ENCODE measurements at regions not wholly inside any gene's neighbourhood (a gene's known extent, or its start where the extent isn't known, plus 50 kb on each side); places are given as distances from the start of the nearest gene placed in this dataset.

GRCh38 chr12:124503305-124503704 is 64.1 kb downstream of the NCOR2 start:
- DNase-seq = no peak

- no peak for DNase-seq
Observed at GRCh38 chr12:124502379-124502778, 65.0 kb downstream of the NCOR2 start.

GRCh38 chr12:124501827-124502226 is 65.6 kb downstream of the NCOR2 start:
- no peak for DNase-seq

GRCh38 chr12:124501112-124501561 is 66.3 kb downstream of the NCOR2 start:
- no peak for DNase-seq

GRCh38 chr12:124499898-124500244 is 67.5 kb downstream of the NCOR2 start:
- DNase-seq = no peak

GRCh38 chr12:124499190-124499753 is 68.1 kb downstream of the NCOR2 start:
- no peak for DNase-seq

- no peak for DNase-seq
Observed at GRCh38 chr12:124498275-124499189, 68.9 kb downstream of the NCOR2 start.

- no peak for DNase-seq
Observed at GRCh38 chr12:124497658-124498057, 69.8 kb downstream of the NCOR2 start.

- no peak for DNase-seq
Observed at GRCh38 chr12:124497039-124497438, 70.4 kb downstream of the NCOR2 start.

GRCh38 chr12:124496584-124496983 is 70.8 kb downstream of the NCOR2 start:
- no peak for DNase-seq

GRCh38 chr12:124495194-124495983 is 72.0 kb downstream of the NCOR2 start:
- DNase-seq = no peak

GRCh38 chr12:124494751-124495129 is 72.7 kb downstream of the NCOR2 start:
- no peak for DNase-seq

- DNase-seq = no peak
Observed at GRCh38 chr12:124493809-124494750, 73.3 kb downstream of the NCOR2 start.

- DNase-seq = no peak
Observed at GRCh38 chr12:124492879-124493808, 74.3 kb downstream of the NCOR2 start.

- DNase-seq = no peak
Observed at GRCh38 chr12:124491856-124492420, 75.5 kb downstream of the NCOR2 start.

- DNase-seq = no peak
Observed at GRCh38 chr12:124491310-124491709, 76.1 kb downstream of the NCOR2 start.

GRCh38 chr12:124490584-124491305 is 76.7 kb downstream of the NCOR2 start:
- no peak for DNase-seq

- no peak for DNase-seq
Observed at GRCh38 chr12:124489915-124490583, 77.4 kb downstream of the NCOR2 start.

GRCh38 chr12:124489220-124489619 is 78.2 kb downstream of the NCOR2 start:
- DNase-seq = no peak

- DNase-seq = no peak
Observed at GRCh38 chr12:124488520-124488919, 78.9 kb downstream of the NCOR2 start.
